H9 (cell line): ENCODE measurements at regions not wholly inside any gene's neighbourhood (a gene's known extent, or its start where the extent isn't known, plus 50 kb on each side); places are given as distances from the start of the nearest gene placed in this dataset.

ENCODE experiments used
- DNase-seq: peaks from one replicate; pipeline ENCODE4 v3.0.0-alpha.2; 2017
- H2AFZ ChIP-seq: one replicate; pipeline ENCODE4 v1.6.1; 2013; ENCODE audit warnings: mild to moderate bottlenecking, low read length, control low read depth, moderate library complexity
- H2AK5ac ChIP-seq: 2 replicates; pipeline ENCODE4 v1.6.1; 2013; ENCODE audit warnings: low read length, control low read depth, mixed read lengths; ENCODE audit not compliant: insufficient read length
- H2BK120ac ChIP-seq: one replicate; pipeline ENCODE4 v1.6.1; 2013; ENCODE audit warnings: low read depth, mild to moderate bottlenecking, low read length, control low read depth, inconsistent platforms; ENCODE audit not compliant: poor library complexity, severe bottlenecking
- H2BK12ac ChIP-seq: 2 replicates; pipeline ENCODE4 v1.6.1; 2013; ENCODE audit warnings: low read length, control low read depth, mixed read lengths, low read depth; ENCODE audit not compliant: insufficient read length
- H2BK15ac ChIP-seq: 2 replicates; pipeline ENCODE4 v1.6.1; 2013; ENCODE audit warnings: low read depth, low read length, control low read depth
- H2BK20ac ChIP-seq: one replicate; pipeline ENCODE4 v1.6.1; 2013; ENCODE audit warnings: low read depth, mild to moderate bottlenecking, low read length, control low read depth, inconsistent platforms; ENCODE audit not compliant: poor library complexity, severe bottlenecking
- H2BK5ac ChIP-seq: 2 replicates; pipeline ENCODE4 v1.6.1; 2013; ENCODE audit warnings: low read length, control low read depth, mixed read lengths; ENCODE audit not compliant: insufficient read length
- H3K14ac ChIP-seq: 2 replicates; pipeline ENCODE4 v1.6.1; 2013; ENCODE audit warnings: low read length, control low read depth; ENCODE audit not compliant: insufficient read depth
- H3K18ac ChIP-seq: 2 replicates; pipeline ENCODE4 v1.6.1; 2013; ENCODE audit warnings: low read depth, mild to moderate bottlenecking, mixed read lengths, low read length, control low read depth; ENCODE audit not compliant: insufficient read length
- H3K23ac ChIP-seq: 2 replicates; pipeline ENCODE4 v1.6.1; 2013; ENCODE audit warnings: low read length, control low read depth, mixed read lengths, low read depth; ENCODE audit not compliant: insufficient read length
- H3K23me2 ChIP-seq: 2 replicates; pipeline ENCODE4 v1.6.1; 2013; ENCODE audit warnings: low read depth, mild to moderate bottlenecking, mixed read lengths, low read length, control low read depth; ENCODE audit not compliant: insufficient read length, poor library complexity, severe bottlenecking
- H3K27ac ChIP-seq: 2 replicates; pipeline ENCODE4 v1.5.1; 2013; ENCODE audit warnings: low read length, control low read depth, mixed read lengths, low read depth; ENCODE audit not compliant: insufficient read length
- H3K27me3 ChIP-seq: 2 replicates; pipeline ENCODE4 v1.6.1; 2013; ENCODE audit warnings: low read length, control low read depth, inconsistent platforms; ENCODE audit not compliant: insufficient read depth
- H3K4ac ChIP-seq: 2 replicates; pipeline ENCODE4 v1.6.1; 2013; ENCODE audit warnings: low read depth, mild to moderate bottlenecking, control low read depth, inconsistent platforms, low read length, moderate library complexity
- H3K4me1 ChIP-seq: 2 replicates; pipeline ENCODE4 v1.6.1; 2013; ENCODE audit warnings: low read length, control low read depth, inconsistent platforms; ENCODE audit not compliant: insufficient read depth
- H3K4me2 ChIP-seq: 2 replicates; pipeline ENCODE4 v1.6.1; 2013; ENCODE audit warnings: low read length, control low read depth, mixed read lengths; ENCODE audit not compliant: insufficient read length, insufficient read depth
- H3K56ac ChIP-seq: 2 replicates; pipeline ENCODE4 v1.6.1; 2013; ENCODE audit warnings: low read depth, mild to moderate bottlenecking, mixed read lengths, low read length, control low read depth; ENCODE audit not compliant: insufficient read length
- H3K79me1 ChIP-seq: 2 replicates; pipeline ENCODE4 v1.6.1; 2013; ENCODE audit warnings: low read depth, mild to moderate bottlenecking, moderate library complexity, low read length, control low read depth, inconsistent platforms; ENCODE audit not compliant: insufficient read depth, poor library complexity, severe bottlenecking
- H3K79me2 ChIP-seq: 2 replicates; pipeline ENCODE4 v1.6.1; 2013; ENCODE audit warnings: low read length, control low read depth, inconsistent platforms; ENCODE audit not compliant: insufficient read depth
- H3K9ac ChIP-seq: 2 replicates; pipeline ENCODE4 v1.6.1; 2013; ENCODE audit warnings: low read length, control low read depth, mixed read lengths; ENCODE audit not compliant: insufficient read length; ENCODE audit errors: extremely low read depth
- H3K9me3 ChIP-seq: one replicate; pipeline ENCODE4 v1.6.1; 2013; ENCODE audit warnings: low read depth, low read length, inconsistent platforms; ENCODE audit not compliant: control insufficient read depth
- H3T11ph ChIP-seq: one replicate; pipeline ENCODE4 v1.6.1; 2013; ENCODE audit warnings: mild to moderate bottlenecking, low read length, control low read depth, inconsistent platforms
- H4K20me1 ChIP-seq: one replicate; pipeline ENCODE4 v1.6.1; 2013; ENCODE audit not compliant: control insufficient read depth, insufficient read length, insufficient read depth
- H4K5ac ChIP-seq: 2 replicates; pipeline ENCODE4 v1.6.1; 2013; ENCODE audit warnings: low read depth, mild to moderate bottlenecking, mixed read lengths, low read length, control low read depth; ENCODE audit not compliant: insufficient read length
- H4K8ac ChIP-seq: replicated peaks from 2 replicates; pipeline ENCODE4 v1.6.1; 2013; ENCODE audit warnings: low read length, control low read depth, mixed read lengths, low read depth; ENCODE audit not compliant: insufficient read length
- H4K91ac ChIP-seq: 2 replicates; pipeline ENCODE4 v1.6.1; 2013; ENCODE audit warnings: low read depth, mild to moderate bottlenecking, moderate library complexity, mixed read lengths, low read length, control low read depth; ENCODE audit not compliant: insufficient read length
- H3K27ac Mint-ChIP-seq, 3 experiments: 2 replicates in 2 of 3; 3 replicates in 1 of 3; pipeline ENCODE4 v1.8.0; 2020 to 2021; ENCODE audit warnings: mixed read lengths in 3 of 3, mild to moderate bottlenecking in 1 of 3, moderate library complexity in 1 of 3
- H3K27me3 Mint-ChIP-seq: 2 replicates; pipeline ENCODE4 v1.8.0; 2021; ENCODE audit warnings: low read depth, mild to moderate bottlenecking, moderate library complexity, mixed read lengths
- H3K36me3 Mint-ChIP-seq, 3 experiments: 2 replicates in 2 of 3; 3 replicates in 1 of 3; pipeline ENCODE4 v1.8.0; 2020 to 2021; ENCODE audit warnings: low read depth in 3 of 3, mixed read lengths in 3 of 3; ENCODE audit not compliant: insufficient read depth in 1 of 3
- H3K4me1 Mint-ChIP-seq, 2 experiments: 2 replicates each; pipeline ENCODE4 v1.8.0; 2020; ENCODE audit warnings: mixed read lengths in 2 of 2
- H3K4me3 Mint-ChIP-seq, 2 experiments: 2 replicates in 1 of 2; 3 replicates in 1 of 2; pipeline ENCODE4 v1.8.0; 2020 to 2021; ENCODE audit warnings: mild to moderate bottlenecking in 2 of 2, mixed read lengths in 2 of 2, moderate library complexity in 1 of 2
- H3K9me3 Mint-ChIP-seq, 2 experiments: 2 replicates in 1 of 2; 3 replicates in 1 of 2; pipeline ENCODE4 v1.8.0; 2020; ENCODE audit warnings: mild to moderate bottlenecking in 2 of 2, mixed read lengths in 2 of 2, moderate library complexity in 1 of 2
- WGBS: extraction: QIAGEN DNeasy Blood & Tissue Kit; methylation state at CpG from one replicate; pipeline ENCODE4 v1.1.7; 2013; ENCODE audit warnings: missing lambda C conversion rate, low lambda C conversion rate, mixed read lengths; ENCODE audit not compliant: insufficient read length; ENCODE audit errors: extremely low coverage; 5-methylcytosine and 5-hydroxymethylcytosine counted together
- TF ChIP-seq, protein P1 (sequence below): fragments of 200-600 bp; sonication (generic); conservative IDR thresholded peaks from 3 replicates; pipeline ENCODE4 v1.8.0; 2021; ENCODE audit warnings: antibody characterized with exemption, mild to moderate bottlenecking

DNA sequence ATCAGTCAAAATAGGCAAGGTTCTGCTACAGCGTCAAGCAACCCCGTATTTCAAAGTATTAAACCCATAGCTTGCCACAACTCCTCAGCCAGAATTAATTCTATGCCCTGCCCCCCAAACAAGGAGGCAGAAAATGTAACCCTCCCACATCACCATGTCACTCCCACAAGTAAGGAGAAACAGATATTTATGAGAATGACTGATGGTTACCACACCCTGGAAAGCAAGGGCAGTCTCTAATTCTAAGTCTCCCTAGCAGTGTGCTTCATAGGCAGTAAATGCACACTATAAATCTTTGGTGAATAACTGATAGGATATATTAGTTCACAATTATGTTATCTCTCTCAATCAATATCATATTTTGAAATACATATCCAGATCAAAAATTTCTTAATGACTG, 228.0 kb upstream of the SLC14A2 start:
- no peaks in the 10 kb centered on the region for H4K20me1 ChIP-seq
- no peaks in the 10 kb centered on the region for H3K79me2 ChIP-seq
- Mint-ChIP-seq H3K4me3 (no peak overlapping the region), H3K27me3 (peaks cover 2% of the 10 kb centered on the region; the same call in 1 of the 2 replicates), H3K36me3 (no peaks in the 10 kb centered on the region), H3K4me1 (peaks cover 8 to 12% of the 10 kb centered on the region in 2 experiments), H3K27ac (no peak overlapping the region), H3K9me3 (no peaks in the 10 kb centered on the region)
- no peaks in the 10 kb centered on the region for H3K4me1 ChIP-seq
- H2BK20ac ChIP-seq = no peak overlapping the region
- no peak overlapping the region for H2BK12ac ChIP-seq
- no peak overlapping the region for H2BK15ac ChIP-seq
- no peak overlapping the region for H2AFZ ChIP-seq
- no CpG with 5 or more reads among the region's 2 CpGs for WGBS
- H4K8ac ChIP-seq = no peak overlapping the region
- H3K9ac ChIP-seq = no peak overlapping the region
- H3K79me1 ChIP-seq = no peaks in the 10 kb centered on the region
- H2AK5ac ChIP-seq = no peak overlapping the region
- H3K56ac ChIP-seq = no peak overlapping the region
- no peak overlapping the region for H3K14ac ChIP-seq
- TF ChIP-seq, protein P1, sequence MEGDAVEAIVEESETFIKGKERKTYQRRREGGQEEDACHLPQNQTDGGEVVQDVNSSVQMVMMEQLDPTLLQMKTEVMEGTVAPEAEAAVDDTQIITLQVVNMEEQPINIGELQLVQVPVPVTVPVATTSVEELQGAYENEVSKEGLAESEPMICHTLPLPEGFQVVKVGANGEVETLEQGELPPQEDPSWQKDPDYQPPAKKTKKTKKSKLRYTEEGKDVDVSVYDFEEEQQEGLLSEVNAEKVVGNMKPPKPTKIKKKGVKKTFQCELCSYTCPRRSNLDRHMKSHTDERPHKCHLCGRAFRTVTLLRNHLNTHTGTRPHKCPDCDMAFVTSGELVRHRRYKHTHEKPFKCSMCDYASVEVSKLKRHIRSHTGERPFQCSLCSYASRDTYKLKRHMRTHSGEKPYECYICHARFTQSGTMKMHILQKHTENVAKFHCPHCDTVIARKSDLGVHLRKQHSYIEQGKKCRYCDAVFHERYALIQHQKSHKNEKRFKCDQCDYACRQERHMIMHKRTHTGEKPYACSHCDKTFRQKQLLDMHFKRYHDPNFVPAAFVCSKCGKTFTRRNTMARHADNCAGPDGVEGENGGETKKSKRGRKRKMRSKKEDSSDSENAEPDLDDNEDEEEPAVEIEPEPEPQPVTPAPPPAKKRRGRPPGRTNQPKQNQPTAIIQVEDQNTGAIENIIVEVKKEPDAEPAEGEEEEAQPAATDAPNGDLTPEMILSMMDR = no peak
- no peak overlapping the region for H3K18ac ChIP-seq
- H3K23ac ChIP-seq = no peak overlapping the region
- H3T11ph ChIP-seq = no peak overlapping the region
- no peak overlapping the region for H2BK5ac ChIP-seq
- no peak overlapping the region for H2BK120ac ChIP-seq
- no peak overlapping the region for H4K91ac ChIP-seq
- no peaks in the 10 kb centered on the region for H3K27me3 ChIP-seq
- no peak overlapping the region for H3K27ac ChIP-seq
- no peak overlapping the region for H3K4me2 ChIP-seq
- H3K9me3 ChIP-seq = no peaks in the 10 kb centered on the region
- H3K23me2 ChIP-seq = no peaks in the 10 kb centered on the region
- DNase-seq = no peak
- H4K5ac ChIP-seq = no peak overlapping the region
- no peak overlapping the region for H3K4ac ChIP-seq
